ENCODE measurements at regions not wholly inside any gene's neighbourhood (a gene's known extent, or its start where the extent isn't known, plus 50 kb on each side); places are given as distances from the start of the nearest gene placed in this dataset.
"Not testable (repeated sequence)": the region's sequence is repeated elsewhere in the genome, so short reads cannot be mapped to it uniquely, and the experiment has no call there.

GRCh38 chr16:76138056-76138455 is 139.1 kb upstream of the CNTNAP4 start:
- 60% methylated on average over 1 of the region's 6 CpGs; no CpG with 5 or more reads in 1 of the 2 experiments for WGBS, 2 experiments (ENCODE audit: extremely low coverage in 2 of 2, insufficient read length in 1 of 2)
- H2BK120ac ChIP-seq (ENCODE audit: low read depth, low read length); H2AFZ ChIP-seq (replicated peaks; ENCODE audit: low read length, poor library complexity); H3K36me3 ChIP-seq (ENCODE audit: control insufficient read depth, insufficient read depth, low read length); H2BK15ac ChIP-seq (ENCODE audit: low read depth, low read length); CTCF ChIA-PET; H4K8ac ChIP-seq (ENCODE audit: low read depth in 2 of 2, low read length in 2 of 2); H3K4me3 ChIP-seq (ENCODE audit: insufficient read depth, low read depth, low read length); H3K4me2 ChIP-seq (ENCODE audit: low read depth, low read length); H3K23ac ChIP-seq (ENCODE audit: low read depth, low read length); H2BK5ac ChIP-seq (ENCODE audit: low read depth, low read length, poor library complexity, severe bottlenecking); dilution Hi-C loops (cut with HindIII; ENCODE audit: low sequenced_read_pairs, unreplicated experiment); H2BK20ac ChIP-seq (ENCODE audit: low read depth, low read length); H4K20me1 ChIP-seq (ENCODE audit: insufficient read depth, low read length); H4K91ac ChIP-seq (ENCODE audit: insufficient read depth, low read depth, low read length); H4K5ac ChIP-seq (ENCODE audit: low read depth, low read length); ATAC-seq (ENCODE audit: low read depth); POLR2A ChIA-PET (ENCODE audit: unreplicated experiment); H3K9me1 ChIP-seq (ENCODE audit: insufficient read depth, low read length); H2AK5ac ChIP-seq (ENCODE audit: low read depth, low read length); H3K14ac ChIP-seq (replicated peaks; ENCODE audit: low read depth, low read length); H3K18ac ChIP-seq (ENCODE audit: low read depth, low read length); H3K4ac ChIP-seq (ENCODE audit: low read depth, low read length); in situ Hi-C loops (cut with MboI; ENCODE audit: low sequenced_read_pairs); H3K9me3 ChIP-seq (ENCODE audit: control insufficient read depth, insufficient read depth, low read length); H3K79me1 ChIP-seq (ENCODE audit: low read depth in 1 of 2, low read length in 2 of 2); H3K27ac ChIP-seq (ENCODE audit: insufficient read depth, low read length); BruUV-seq (replicated peaks); intact Hi-C loops (cut with micrococcal nuclease); H3K4me1 ChIP-seq (ENCODE audit: control insufficient read depth, insufficient read depth, low read length); H3K27me3 ChIP-seq (ENCODE audit: control insufficient read depth, insufficient read depth, low read length); H3K9ac ChIP-seq (ENCODE audit: low read depth, low read length); DNase-seq; H2AK9ac ChIP-seq (replicated peaks; ENCODE audit: low read depth, low read length, poor library complexity); H3K56ac ChIP-seq (ENCODE audit: extremely low read depth, insufficient read depth, low read length): not testable (repeated sequence)

Measured in IMR-90 (cell line).